ENCODE measurements at regions not wholly inside any gene's neighbourhood (a gene's known extent, or its start where the extent isn't known, plus 50 kb on each side); places are given as distances from the start of the nearest gene placed in this dataset.

- no peaks in the 10 kb centered on the region for H4K20me1 ChIP-seq (ENCODE audit: insufficient read depth)
- H3K79me2 ChIP-seq (ENCODE audit: insufficient read depth, low read depth) = no peaks in the 10 kb centered on the region
- no peak overlapping the region for H3K4me2 ChIP-seq
- H3K4me3 ChIP-seq (IDR thresholded peaks at IDR 0.05; ENCODE audit: insufficient read depth, low read depth, low read length) = no peak overlapping the region
- H3K27me3 ChIP-seq (ENCODE audit: insufficient read depth, low read depth) = no peaks in the 10 kb centered on the region
- TF ChIP-seq CTCF (conservative IDR thresholded peaks at IDR 0.05; ENCODE audit: low read depth, low read length) = no peak
- peaks cover 3% of the 10 kb centered on the region for H3K4me1 ChIP-seq (ENCODE audit: low read depth, poor library complexity, severe bottlenecking)
- H3K27ac ChIP-seq = no peak overlapping the region
- H3K36me3 ChIP-seq (ENCODE audit: insufficient read depth) = no peaks in the 10 kb centered on the region
- H2AFZ ChIP-seq (ENCODE audit: low read depth) = no peak overlapping the region
- H3K9ac ChIP-seq = no peak overlapping the region
Observed at GRCh38 chr13:59300355-59301173, 863.2 kb downstream of the DIAPH3 start.

- Histone ChIP-seq H3K27me3 (ENCODE audit: insufficient read depth, low read depth) (no peaks in the 10 kb centered on the region), H3K79me2 (ENCODE audit: insufficient read depth, low read depth) (no peaks in the 10 kb centered on the region), H3K4me1 (ENCODE audit: low read depth, poor library complexity, severe bottlenecking) (peaks cover 3% of the 10 kb centered on the region), H3K27ac (no peak overlapping the region), H3K36me3 (ENCODE audit: insufficient read depth) (no peaks in the 10 kb centered on the region), H4K20me1 (ENCODE audit: insufficient read depth) (no peaks in the 10 kb centered on the region), H2AFZ (ENCODE audit: low read depth) (no peak overlapping the region), H3K4me2 (no peak overlapping the region), H3K9ac (no peak overlapping the region), H3K4me3 (IDR thresholded peaks at IDR 0.05; ENCODE audit: insufficient read depth, low read depth, low read length) (no peak overlapping the region)
- no peak for TF ChIP-seq CTCF (conservative IDR thresholded peaks at IDR 0.05; ENCODE audit: low read depth, low read length)
Observed at GRCh38 chr13:59301174-59301567, 862.6 kb downstream of the DIAPH3 start.

GRCh38 chr13:59303433-59303832 lies 860.3 kb downstream of the DIAPH3 start:
- no peak for TF ChIP-seq CTCF (conservative IDR thresholded peaks at IDR 0.05; ENCODE audit: low read depth, low read length)
- Histone ChIP-seq H3K27me3 (ENCODE audit: insufficient read depth, low read depth) (no peaks in the 10 kb centered on the region), H3K4me1 (ENCODE audit: low read depth, poor library complexity, severe bottlenecking) (no peaks in the 10 kb centered on the region)

GRCh38 chr13:59304596-59304995 lies 859.1 kb downstream of the DIAPH3 start:
- Histone ChIP-seq H3K4me3 (IDR thresholded peaks at IDR 0.05; ENCODE audit: insufficient read depth, low read depth, low read length) (no peak overlapping the region), H3K36me3 (ENCODE audit: insufficient read depth) (no peaks in the 10 kb centered on the region), H3K9ac (no peak overlapping the region), H4K20me1 (ENCODE audit: insufficient read depth) (no peaks in the 10 kb centered on the region), H3K4me2 (no peak overlapping the region), H2AFZ (ENCODE audit: low read depth) (no peak overlapping the region), H3K4me1 (ENCODE audit: low read depth, poor library complexity, severe bottlenecking) (no peaks in the 10 kb centered on the region), H3K27me3 (ENCODE audit: insufficient read depth, low read depth) (no peaks in the 10 kb centered on the region), H3K79me2 (ENCODE audit: insufficient read depth, low read depth) (no peaks in the 10 kb centered on the region), H3K27ac (no peak overlapping the region)
- TF ChIP-seq CTCF (conservative IDR thresholded peaks at IDR 0.05; ENCODE audit: low read depth, low read length) = no peak

More at GRCh38 chr13:59303433-59303832, 860.3 kb downstream of the DIAPH3 start:
- Histone ChIP-seq H3K9ac (no peak overlapping the region), H3K36me3 (ENCODE audit: insufficient read depth) (no peaks in the 10 kb centered on the region), H3K4me2 (no peak overlapping the region), H3K27ac (no peak overlapping the region), H4K20me1 (ENCODE audit: insufficient read depth) (no peaks in the 10 kb centered on the region), H3K4me3 (IDR thresholded peaks at IDR 0.05; ENCODE audit: insufficient read depth, low read depth, low read length) (no peak overlapping the region), H3K79me2 (ENCODE audit: insufficient read depth, low read depth) (no peaks in the 10 kb centered on the region), H2AFZ (ENCODE audit: low read depth) (no peak overlapping the region)
